Liver (tissue), 8 donors: ENCODE measurements at regions not wholly inside any gene's neighbourhood (a gene's known extent, or its start where the extent isn't known, plus 50 kb on each side); places are given as distances from the start of the nearest gene placed in this dataset.

Source experiments
- DNase-seq: peaks from one replicate; pipeline ENCODE4 v3.0.0-alpha.2; 2017; ENCODE audit warnings: low spot score
- H3K27ac ChIP-seq, 2 donors: one replicate each; pipeline ENCODE4 v1.7.0; 2013; ENCODE audit warnings: inconsistent platforms in 2 of 2, low read length in 2 of 2, control low read depth in 1 of 2, low read depth in 1 of 2, mild to moderate bottlenecking in 1 of 2
- H3K27me3 ChIP-seq, 4 donors: one replicate each; pipeline versions ENCODE4 v1.6.1 to v1.7.0; 2013; ENCODE audit warnings: low read length in 3 of 4, inconsistent platforms in 1 of 4, mild to moderate bottlenecking in 1 of 4, moderate library complexity in 1 of 4; ENCODE audit not compliant: control insufficient read depth in 4 of 4, insufficient read depth in 4 of 4
- H3K36me3 ChIP-seq, 4 donors: one replicate each; pipeline versions ENCODE4 v1.6.1 to v1.7.0; 2013; ENCODE audit warnings: low read length in 3 of 4, mild to moderate bottlenecking in 3 of 4, low read depth in 1 of 4, moderate library complexity in 1 of 4; ENCODE audit not compliant: control insufficient read depth in 4 of 4, insufficient read depth in 3 of 4
- H3K4me1 ChIP-seq, 4 donors: one replicate each; pipeline versions ENCODE4 v1.6.1 to v1.7.0; 2013; ENCODE audit warnings: low read length in 3 of 4, mild to moderate bottlenecking in 3 of 4, moderate library complexity in 1 of 4; ENCODE audit not compliant: control insufficient read depth in 4 of 4, insufficient read depth in 4 of 4
- H3K4me3 ChIP-seq, 3 donors: one replicate each; pipeline versions ENCODE4 v1.6.1 to v1.7.0; 2013; ENCODE audit warnings: low read length in 3 of 3, control low read depth in 1 of 3, low read depth in 1 of 3, mild to moderate bottlenecking in 1 of 3
- H3K9ac ChIP-seq, 2 donors: one replicate each; pipeline ENCODE4 v1.7.0; 2013; ENCODE audit warnings: low read length in 2 of 2, mild to moderate bottlenecking in 2 of 2, moderate library complexity in 2 of 2, control low read depth in 1 of 2, low read depth in 1 of 2
- H3K9me3 ChIP-seq, 4 donors: one replicate each; pipeline versions ENCODE4 v1.6.1 to v1.7.0; 2013; ENCODE audit warnings: low read length in 3 of 4; ENCODE audit not compliant: control insufficient read depth in 4 of 4
- ATF3 ChIP-seq: IDR thresholded peaks from 2 replicates; pipeline ENCODE4 v1.6.1; 2016; ENCODE audit warnings: antibody characterized with exemption
- CTCF ChIP-seq: fragments of 150-350 bp; IDR thresholded peaks from 2 replicates; pipeline ENCODE4 v1.5.1; 2017; ENCODE audit warnings: improper control_type of control experiment, low read depth, low read length; ENCODE audit not compliant: missing input control
- EGR1 ChIP-seq, 2 donors: IDR thresholded peaks; 2 replicates each; pipeline ENCODE4 v1.6.1; 2016 to 2018; ENCODE audit warnings: antibody characterized with exemption in 2 of 2, low read depth in 2 of 2
- FOXA2 ChIP-seq: IDR thresholded peaks from 2 replicates; pipeline ENCODE4 v1.6.1; 2016; ENCODE audit warnings: antibody characterized with exemption
- GABPA ChIP-seq, 2 donors: IDR thresholded peaks in 1 of 2; conservative IDR thresholded peaks in 1 of 2; 2 replicates each; pipeline ENCODE4 v1.6.1; 2016; ENCODE audit warnings: antibody characterized with exemption in 2 of 2, mild to moderate bottlenecking in 1 of 2, moderate library complexity in 1 of 2
- HNF4A ChIP-seq, 2 donors: conservative IDR thresholded peaks; 2 replicates each; pipeline ENCODE4 v1.6.1; 2016; ENCODE audit warnings: antibody characterized with exemption in 2 of 2, mild to moderate bottlenecking in 2 of 2
- HNF4G ChIP-seq: IDR thresholded peaks from 2 replicates; pipeline ENCODE4 v1.6.1; 2016; ENCODE audit warnings: antibody characterized with exemption
- MAX ChIP-seq: IDR thresholded peaks from 2 replicates; pipeline ENCODE4 v1.6.1; 2016; ENCODE audit warnings: antibody characterized with exemption
- NR2F2 ChIP-seq: IDR thresholded peaks from 2 replicates; pipeline ENCODE4 v1.6.1; 2016; ENCODE audit warnings: antibody characterized with exemption
- RAD21 ChIP-seq, 2 donors: IDR thresholded peaks; 2 replicates each; pipeline ENCODE4 v1.6.1; 2016; ENCODE audit warnings: antibody characterized with exemption in 2 of 2, mild to moderate bottlenecking in 2 of 2
- RXRA ChIP-seq, 2 donors: IDR thresholded peaks; 2 replicates each; pipeline ENCODE4 v1.6.1; 2017 to 2018; ENCODE audit warnings: antibody characterized with exemption in 2 of 2, mild to moderate bottlenecking in 1 of 2
- TAF1 ChIP-seq: conservative IDR thresholded peaks from 2 replicates; pipeline ENCODE4 v1.6.1; 2016; ENCODE audit warnings: antibody characterized with exemption, mild to moderate bottlenecking
- YY1 ChIP-seq: IDR thresholded peaks from 2 replicates; pipeline ENCODE4 v1.6.1; 2016; ENCODE audit warnings: antibody characterized with exemption, mild to moderate bottlenecking
- ZBTB33 ChIP-seq: IDR thresholded peaks from 2 replicates; pipeline ENCODE4 v1.6.1; 2016; ENCODE audit warnings: antibody characterized with exemption
- WGBS: extraction: QIAGEN DNeasy Blood & Tissue Kit; methylation state at CpG from one replicate; pipeline ENCODE4 v1.1.7; 2013; 5-methylcytosine and 5-hydroxymethylcytosine counted together
- donor health status: healthy.
- donor health status: healthy.
- donor health status: healthy.
- donor health status: healthy.
- donor health status: healthy.

GRCh38 chr2:21253311-21254027, 129.7 kb downstream of the TDRD15 start:
- no peaks in the 10 kb centered on the region for H3K27me3 ChIP-seq
- 88% methylated on average over 3 of the region's 3 CpGs for WGBS
- H3K36me3 ChIP-seq, result no peaks in the 10 kb centered on the region
- no peak overlapping the region for H3K27ac ChIP-seq
- no peak overlapping the region for H3K9ac ChIP-seq
- no peak for DNase-seq
- H3K9me3 ChIP-seq, result no peaks in the 10 kb centered on the region
- H3K4me1 ChIP-seq, result no peaks in the 10 kb centered on the region
- no peak overlapping the region for H3K4me3 ChIP-seq
- no peak for TF ChIP-seq FOXA2
- no peak for TF ChIP-seq RXRA (IDR thresholded peaks at IDR 0.05)
- TF ChIP-seq NR2F2, result no peak
- TF ChIP-seq GABPA (IDR thresholded peaks at IDR 0.05 in 1 of 2, conservative IDR thresholded peaks at IDR 0.05 in 1 of 2), result no peak

- no peaks in the 10 kb centered on the region for H3K9me3 ChIP-seq
- H3K9ac ChIP-seq, result no peak overlapping the region
- no peaks in the 10 kb centered on the region for H3K36me3 ChIP-seq
- DNase-seq, result no peak
- no peaks in the 10 kb centered on the region for H3K4me1 ChIP-seq
- H3K27me3 ChIP-seq, result no peaks in the 10 kb centered on the region
- no peak overlapping the region for H3K4me3 ChIP-seq
- no peak for TF ChIP-seq MAX
- TF ChIP-seq CTCF, result no peak
- TF ChIP-seq ATF3, result no peak
- TF ChIP-seq YY1, result no peak
- TF ChIP-seq RAD21 (IDR thresholded peaks at IDR 0.05), result no peak
- no peak for TF ChIP-seq RXRA (IDR thresholded peaks at IDR 0.05)
- no peak for TF ChIP-seq FOXA2
- no peak for TF ChIP-seq TAF1
- no peak for TF ChIP-seq GABPA (IDR thresholded peaks at IDR 0.05 in 1 of 2, conservative IDR thresholded peaks at IDR 0.05 in 1 of 2)
- no peak for TF ChIP-seq ZBTB33
- TF ChIP-seq HNF4A (conservative IDR thresholded peaks at IDR 0.05), result no peak
- TF ChIP-seq EGR1 (IDR thresholded peaks at IDR 0.05; ENCODE audit: low read depth in 2 of 2), result no peak
- no peak for TF ChIP-seq NR2F2
- TF ChIP-seq HNF4G, result no peak
- H3K27ac ChIP-seq, result no peak overlapping the region
- WGBS, result 93% methylated on average over 6 of the region's 6 CpGs
These were observed 130.6 kb downstream of the TDRD15 start for GRCh38 chr2:21254170-21254965.
